Activated CD4-positive, CD25-positive, alpha-beta regulatory T cell treated with anti-CD3 and anti-CD28 coated beads, Interleukin-2, amount 50 U/mL, for 24 hours (primary cell): ENCODE measurements at regions not wholly inside any gene's neighbourhood (a gene's known extent, or its start where the extent isn't known, plus 50 kb on each side); places are given as distances from the start of the nearest gene placed in this dataset.

Source experiments
- ATAC-seq, 2 donors: fragments of 150-1000 bp; cut with Tn5 transposase; one replicate each; pipeline ENCODE4 v1.10.0; 2021; ENCODE audit warnings: mild to moderate bottlenecking in 1 of 2, moderate library complexity in 1 of 2

DNA sequence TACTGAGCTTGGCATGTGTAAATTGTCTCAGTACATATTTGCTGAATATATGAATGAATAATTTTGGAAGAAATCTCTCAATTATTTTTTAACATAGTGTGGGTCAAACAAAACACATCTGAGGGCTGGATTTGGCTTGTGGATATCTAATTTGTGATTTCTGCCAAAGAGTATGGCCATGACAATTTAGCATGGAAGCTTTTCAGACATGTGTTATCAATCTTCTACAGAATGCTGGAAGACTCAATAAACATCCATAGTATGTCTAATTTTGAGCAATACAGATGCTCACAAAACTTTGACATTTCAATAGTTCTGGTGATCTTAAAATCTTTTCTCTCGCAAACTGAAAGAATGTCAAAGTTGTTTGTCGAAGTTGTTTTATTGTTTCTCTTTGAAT lies 214.1 kb upstream of the ANKH start:
- no peak for ATAC-seq

DNA sequence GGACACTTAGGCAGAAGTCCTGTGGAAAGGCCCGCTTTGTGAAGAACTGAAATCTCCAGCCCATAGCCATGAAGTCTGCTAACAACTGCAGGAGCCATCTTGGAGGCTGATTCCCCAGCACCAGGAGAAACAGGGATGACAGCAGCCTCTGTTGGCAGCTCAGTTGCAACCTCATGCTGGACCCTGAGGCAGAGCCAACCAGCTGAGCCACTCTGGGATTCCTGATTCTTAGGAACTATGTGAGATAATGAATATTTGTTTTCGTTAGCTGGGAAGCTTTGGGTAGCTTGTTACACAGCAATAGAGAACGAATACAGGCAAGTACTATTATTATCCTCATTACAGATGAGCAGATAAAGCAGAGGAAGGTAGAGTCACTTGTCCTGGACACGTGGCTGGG lies 210.5 kb upstream of the ANKH start:
- no peak for ATAC-seq

DNA sequence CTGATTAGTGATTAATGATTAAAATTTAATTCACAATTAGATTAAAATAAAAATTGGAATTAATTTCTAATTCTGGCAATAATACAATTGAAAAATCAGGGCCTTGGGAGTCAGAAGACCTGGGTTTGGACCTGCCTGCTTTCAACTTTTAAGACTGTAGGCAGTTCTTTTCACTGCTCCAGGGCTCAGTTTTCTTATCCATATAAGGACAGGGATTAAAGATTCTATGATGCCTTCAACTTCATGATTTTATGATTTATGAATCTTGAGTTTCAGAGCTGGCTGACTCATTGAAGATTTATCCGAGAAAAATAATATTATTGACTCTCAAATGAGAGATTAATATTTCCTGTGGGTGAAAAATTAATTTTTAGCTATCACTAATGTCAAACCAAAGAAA lies 208.6 kb upstream of the ANKH start:
- ATAC-seq = no peak

- no peak for ATAC-seq
Observed at GRCh38 chr5:15079566-15079965, 208.0 kb upstream of the ANKH start.

GRCh38 chr5:15074651-15075050 lies 203.1 kb upstream of the ANKH start:
- no peak for ATAC-seq

GRCh38 chr5:15073453-15073852 lies 201.9 kb upstream of the ANKH start:
- ATAC-seq = no peak

- no peak for ATAC-seq
Observed at GRCh38 chr5:15070907-15071306, 199.3 kb upstream of the ANKH start.

- ATAC-seq = no peak
Observed at GRCh38 chr5:15069407-15069905, 197.9 kb upstream of the ANKH start.

- no peak for ATAC-seq
Observed at GRCh38 chr5:15065091-15065490, 193.5 kb upstream of the ANKH start.

DNA sequence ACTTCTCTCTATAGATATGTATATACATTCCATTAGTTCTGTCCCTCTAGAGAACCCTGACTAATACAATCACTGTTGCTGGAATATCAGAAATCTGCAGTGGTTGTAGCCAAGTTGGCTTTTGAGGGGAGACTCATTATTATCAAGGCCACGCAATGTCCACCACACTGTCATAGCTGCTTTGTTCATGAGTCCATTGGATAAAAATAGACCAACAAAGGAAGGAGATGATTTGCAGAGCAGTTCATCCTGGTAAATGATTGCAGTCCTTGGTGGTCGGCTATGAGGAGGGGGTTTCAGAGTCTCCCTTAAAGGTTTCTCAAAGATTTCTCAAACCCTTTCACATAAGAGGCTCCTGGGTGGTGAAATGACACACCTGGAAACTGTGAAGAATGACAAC lies 192.8 kb upstream of the ANKH start:
- no peak for ATAC-seq

DNA sequence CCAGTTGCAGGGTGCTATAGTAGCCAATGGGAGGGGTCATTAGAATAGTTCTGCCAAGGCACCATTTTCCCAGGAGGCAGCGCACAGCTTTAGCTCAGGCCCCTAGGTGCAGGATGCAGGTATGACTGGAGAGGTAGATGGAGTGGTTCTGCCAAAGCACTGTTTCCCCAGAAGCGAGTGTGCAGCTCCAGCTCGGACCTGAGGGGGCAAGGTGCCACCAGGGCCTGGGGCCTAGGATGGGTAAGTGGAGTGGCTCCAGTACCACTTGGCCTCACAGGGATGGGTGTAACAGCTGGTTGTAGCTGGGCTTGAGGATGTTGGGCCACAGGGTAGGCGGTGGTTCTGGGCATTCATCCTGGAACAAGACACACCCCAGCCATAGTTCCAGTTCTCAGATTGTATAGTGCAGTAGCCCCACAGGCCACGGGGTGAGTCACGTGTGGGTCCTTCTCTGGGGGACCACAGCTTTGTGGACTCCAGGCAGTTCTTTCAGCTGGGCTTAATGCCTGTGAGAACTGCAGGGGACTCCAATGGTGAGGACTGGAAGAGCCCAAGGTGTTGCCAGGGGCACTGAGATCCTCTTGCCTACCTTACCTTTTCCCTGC lies 185.5 kb upstream of the ANKH start:
- no peak for ATAC-seq

GRCh38 chr5:15044521-15044920 lies 172.9 kb upstream of the ANKH start:
- ATAC-seq = no peak

DNA sequence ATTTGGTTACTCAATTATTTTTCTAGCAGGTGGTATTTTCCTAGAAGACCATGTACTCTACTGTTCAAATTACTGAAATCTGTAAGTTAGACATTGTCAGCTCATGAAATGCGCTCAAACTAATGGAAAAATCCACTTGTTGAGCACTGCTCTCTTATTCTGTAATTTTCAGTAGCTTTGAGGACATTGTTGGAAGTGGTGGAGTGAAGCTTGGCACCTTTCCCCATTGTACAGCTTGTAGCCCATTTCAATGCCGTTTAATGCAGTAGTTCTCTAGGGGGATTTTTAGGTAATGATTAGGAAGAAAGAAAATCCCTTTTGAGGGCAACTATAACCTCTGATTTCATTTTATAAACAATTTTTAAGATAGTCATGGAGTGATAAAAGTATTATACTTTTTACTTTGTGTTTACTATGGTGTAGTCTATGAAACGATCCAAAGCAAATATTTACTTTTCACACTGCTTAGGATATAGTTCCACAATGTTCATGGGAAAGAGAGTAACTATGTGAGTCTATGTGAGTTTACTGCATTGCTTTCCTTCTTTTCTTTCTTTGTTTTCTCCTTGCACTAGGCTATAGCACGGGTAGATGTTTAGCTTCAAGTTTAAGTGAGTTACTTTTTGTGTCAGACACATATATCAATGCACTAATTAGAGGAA lies 165.8 kb upstream of the ANKH start:
- ATAC-seq = no peak

- ATAC-seq = no peak
Observed at GRCh38 chr5:15034379-15034778, 162.8 kb upstream of the ANKH start.

DNA sequence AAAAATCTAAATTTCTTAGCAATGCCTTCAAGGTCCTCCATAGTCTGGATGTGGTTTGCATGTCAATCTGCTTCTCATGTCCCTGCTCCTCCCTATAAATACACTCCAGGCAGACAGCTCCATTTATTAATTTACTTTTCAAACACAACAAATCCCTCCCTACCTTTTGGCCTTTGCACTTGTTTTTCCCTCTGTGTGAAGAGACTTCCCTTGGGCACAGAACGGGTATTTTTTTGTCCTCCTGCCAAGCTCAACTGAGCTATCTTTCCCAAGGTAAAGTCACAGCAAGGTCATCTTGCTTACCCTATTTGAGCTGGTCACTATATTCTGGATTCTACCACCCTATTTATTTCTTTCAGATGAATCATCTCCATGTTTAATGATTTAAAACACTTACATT lies 159.6 kb upstream of the ANKH start:
- no peak for ATAC-seq

GRCh38 chr5:15027764-15028163 lies 156.2 kb upstream of the ANKH start:
- ATAC-seq = no peak

DNA sequence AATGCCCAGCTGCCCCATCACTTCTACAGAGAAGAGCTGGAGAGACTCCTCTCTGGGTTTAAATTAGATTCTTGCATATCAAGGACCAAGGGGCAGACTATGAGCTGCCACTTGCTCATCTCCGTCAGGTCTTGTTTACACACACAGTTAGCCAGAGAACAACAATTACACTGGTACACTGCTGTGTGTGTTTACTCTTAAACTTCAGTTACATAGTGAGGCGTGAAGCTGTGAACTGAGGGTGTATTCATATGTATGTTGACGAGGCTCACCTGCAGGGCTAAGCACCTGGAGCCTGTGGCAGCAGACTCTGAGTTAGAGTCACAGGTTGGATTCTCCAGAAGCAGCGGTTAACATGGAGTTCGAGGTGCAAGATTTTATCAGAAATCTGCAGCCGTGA lies 155.4 kb upstream of the ANKH start:
- no peak for ATAC-seq

DNA sequence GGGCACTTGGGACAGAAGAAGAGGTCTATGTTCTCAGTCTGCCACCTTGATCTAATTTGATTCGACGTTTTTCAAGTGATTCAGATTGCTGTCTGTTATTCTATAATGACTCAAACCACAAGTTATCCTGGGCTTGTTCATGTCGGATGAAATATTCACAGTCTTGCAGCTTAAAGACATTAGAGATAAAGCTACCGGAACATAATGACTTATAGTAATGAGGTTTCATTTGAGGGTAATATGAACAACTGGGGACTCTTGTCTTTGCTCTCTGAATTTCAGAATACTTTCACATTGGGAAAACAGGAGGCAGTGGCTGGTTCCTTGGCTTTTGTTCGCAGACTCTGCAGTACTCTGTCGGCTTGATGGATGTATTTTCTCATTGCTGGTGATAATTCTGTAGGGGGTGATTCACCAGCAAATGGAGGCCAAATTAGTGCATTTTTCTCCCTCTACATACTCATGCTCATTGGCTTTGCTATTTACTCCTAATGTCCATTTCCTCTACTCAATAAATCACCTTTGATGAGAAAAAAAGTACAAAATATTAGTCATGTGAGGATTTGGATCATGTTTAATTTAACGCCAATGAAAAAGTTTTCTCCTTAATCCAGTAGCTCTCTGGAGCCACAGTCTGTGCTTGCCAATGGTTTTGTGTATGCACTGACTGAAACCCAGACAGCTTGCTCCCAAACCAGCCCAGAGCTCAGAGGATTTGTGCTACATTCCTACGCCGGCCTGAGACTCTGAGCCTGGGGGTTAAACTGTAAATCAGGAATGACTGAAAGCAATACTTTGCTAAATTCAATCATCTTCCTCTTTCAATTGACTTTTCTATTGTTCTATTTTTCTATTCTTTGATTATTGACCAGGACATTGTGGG lies 154.7 kb upstream of the ANKH start:
- no peak for ATAC-seq

- no peak for ATAC-seq
Observed at GRCh38 chr5:15023846-15024245, 152.3 kb upstream of the ANKH start.

GRCh38 chr5:15023266-15023665 lies 151.7 kb upstream of the ANKH start:
- no peak for ATAC-seq

DNA sequence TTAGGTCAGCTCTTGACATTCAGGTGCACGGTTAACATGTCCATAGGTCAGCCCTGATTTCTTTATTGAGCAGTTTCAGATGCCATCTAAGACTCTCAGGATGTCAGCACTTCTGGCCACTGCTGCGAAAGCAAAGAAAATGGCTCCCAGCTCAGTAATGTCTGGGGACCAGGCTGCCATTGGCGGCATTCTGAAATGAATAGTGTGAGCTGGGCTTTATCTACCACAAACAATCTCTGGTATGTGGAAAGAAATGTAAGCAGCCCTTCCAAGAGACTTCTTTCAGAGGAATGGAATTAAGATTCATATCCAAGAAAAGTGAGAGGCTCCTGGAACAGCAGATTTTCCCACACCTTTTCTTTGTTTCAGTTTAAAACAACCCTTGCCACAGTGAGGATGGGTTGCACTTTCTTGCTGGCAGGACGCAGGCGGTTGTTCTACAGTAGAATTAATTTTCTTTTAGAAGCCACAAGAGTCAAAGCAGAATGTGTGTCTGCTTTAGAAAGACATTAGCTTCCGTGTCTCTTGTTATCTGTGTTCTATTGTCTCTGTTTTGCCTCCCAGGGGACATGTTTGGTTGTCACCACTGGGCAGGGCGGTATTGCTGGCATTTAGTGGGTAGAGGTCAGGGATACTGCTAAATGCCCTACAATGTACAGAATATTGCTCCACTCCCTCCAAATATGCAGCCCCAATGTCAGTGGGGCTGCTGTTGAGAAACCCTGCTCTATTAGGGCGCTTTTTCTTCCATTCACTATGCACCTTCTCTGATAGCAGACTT lies 149.9 kb upstream of the ANKH start:
- no peak for ATAC-seq

- no peak for ATAC-seq
Observed at GRCh38 chr5:15020736-15021135, 149.2 kb upstream of the ANKH start.

GRCh38 chr5:15014809-15015208 lies 143.2 kb upstream of the ANKH start:
- no peak for ATAC-seq
